ENCODE measurements at regions not wholly inside any gene's neighbourhood (a gene's known extent, or its start where the extent isn't known, plus 50 kb on each side); places are given as distances from the start of the nearest gene placed in this dataset.

GRCh38 chr4:71941001-71941400 is 90.8 kb upstream of the NPFFR2 start:
- H3K79me2 ChIP-seq = no peaks in the 10 kb centered on the region
- H3K27ac ChIP-seq = no peak overlapping the region
- no peaks in the 10 kb centered on the region for H3K9me3 ChIP-seq (ENCODE audit: low read depth)
- TF ChIP-seq EZH2 (IDR thresholded peaks at IDR 0.05; ENCODE audit: borderline replicate concordance) (no peak), EZH2phosphoT487 (IDR thresholded peaks at IDR 0.05; ENCODE audit: low read depth, severe bottlenecking, unreplicated experiment) (no peak), CTCF (IDR thresholded peaks at IDR 0.05; ENCODE audit: poor library complexity) (peak; percentile 52)
- no peaks in the 10 kb centered on the region for H3K36me3 ChIP-seq (replicated peaks; ENCODE audit: insufficient read depth, low read depth)
- H3K4me3 ChIP-seq = no peak overlapping the region
- no peaks in the 10 kb centered on the region for H4K20me1 ChIP-seq (ENCODE audit: insufficient read depth, poor library complexity, severe bottlenecking)
- no peaks in the 10 kb centered on the region for H3K9me2 ChIP-seq (replicated peaks; ENCODE audit: insufficient read depth)
- H3K4me1 ChIP-seq (ENCODE audit: insufficient read depth) = no peaks in the 10 kb centered on the region
- H3K4me2 ChIP-seq = no peak overlapping the region
- H3K27me3 ChIP-seq = no peaks in the 10 kb centered on the region
- peak; percentile 52 for DNase-seq (ENCODE audit: low spot score)
- 63% methylated on average over 1 of the region's 1 CpG for WGBS (ENCODE audit: low lambda C conversion rate, missing lambda C conversion rate)
- H2AFZ ChIP-seq = no peak overlapping the region

- Histone ChIP-seq H3K4me2 (no peak overlapping the region), H4K20me1 (ENCODE audit: insufficient read depth, poor library complexity, severe bottlenecking) (no peaks in the 10 kb centered on the region), H3K27me3 (no peaks in the 10 kb centered on the region), H3K27ac (no peak overlapping the region), H3K36me3 (replicated peaks; ENCODE audit: insufficient read depth, low read depth) (no peaks in the 10 kb centered on the region), H3K9me2 (replicated peaks; ENCODE audit: insufficient read depth) (no peaks in the 10 kb centered on the region), H3K4me1 (ENCODE audit: insufficient read depth) (no peaks in the 10 kb centered on the region), H2AFZ (no peak overlapping the region), H3K79me2 (no peaks in the 10 kb centered on the region), H3K4me3 (no peak overlapping the region), H3K9me3 (ENCODE audit: low read depth) (no peaks in the 10 kb centered on the region)
- no peak for TF ChIP-seq EZH2phosphoT487 (IDR thresholded peaks at IDR 0.05; ENCODE audit: low read depth, severe bottlenecking, unreplicated experiment)
- TF ChIP-seq EZH2 (IDR thresholded peaks at IDR 0.05; ENCODE audit: borderline replicate concordance) = no peak
- no peak for TF ChIP-seq CTCF (IDR thresholded peaks at IDR 0.05; ENCODE audit: poor library complexity)
- DNase-seq (ENCODE audit: low spot score) = no peak
- 69% methylated on average over 2 of the region's 2 CpGs for WGBS (ENCODE audit: low lambda C conversion rate, missing lambda C conversion rate)
Observed at GRCh38 chr4:71944956-71945355, 86.8 kb upstream of the NPFFR2 start.

- Histone ChIP-seq H3K9me2 (replicated peaks; ENCODE audit: insufficient read depth) (no peaks in the 10 kb centered on the region), H3K27ac (no peak overlapping the region), H3K79me2 (no peaks in the 10 kb centered on the region), H3K9me3 (ENCODE audit: low read depth) (no peaks in the 10 kb centered on the region), H3K4me1 (ENCODE audit: insufficient read depth) (no peaks in the 10 kb centered on the region), H3K4me2 (no peak overlapping the region), H2AFZ (no peak overlapping the region), H3K36me3 (replicated peaks; ENCODE audit: insufficient read depth, low read depth) (no peaks in the 10 kb centered on the region), H4K20me1 (ENCODE audit: insufficient read depth, poor library complexity, severe bottlenecking) (no peaks in the 10 kb centered on the region), H3K4me3 (no peak overlapping the region), H3K27me3 (no peaks in the 10 kb centered on the region)
- TF ChIP-seq CTCF (IDR thresholded peaks at IDR 0.05; ENCODE audit: poor library complexity) (no peak), EZH2phosphoT487 (IDR thresholded peaks at IDR 0.05; ENCODE audit: low read depth, severe bottlenecking, unreplicated experiment) (no peak), EZH2 (IDR thresholded peaks at IDR 0.05; ENCODE audit: borderline replicate concordance) (no peak)
- WGBS (ENCODE audit: low lambda C conversion rate, missing lambda C conversion rate) = 46% methylated on average over 2 of the region's 2 CpGs
- no peak for DNase-seq (ENCODE audit: low spot score)
Observed at GRCh38 chr4:71945791-71946190, 86.0 kb upstream of the NPFFR2 start.

- Histone ChIP-seq H3K36me3 (replicated peaks; ENCODE audit: insufficient read depth, low read depth) (no peaks in the 10 kb centered on the region), H3K4me1 (ENCODE audit: insufficient read depth) (no peaks in the 10 kb centered on the region), H3K4me2 (no peak overlapping the region), H3K27ac (no peak overlapping the region), H3K79me2 (no peaks in the 10 kb centered on the region), H3K27me3 (no peaks in the 10 kb centered on the region), H3K4me3 (no peak overlapping the region), H3K9me3 (ENCODE audit: low read depth) (no peaks in the 10 kb centered on the region), H3K9me2 (replicated peaks; ENCODE audit: insufficient read depth) (no peaks in the 10 kb centered on the region), H2AFZ (no peak overlapping the region), H4K20me1 (ENCODE audit: insufficient read depth, poor library complexity, severe bottlenecking) (no peaks in the 10 kb centered on the region)
- TF ChIP-seq EZH2phosphoT487 (IDR thresholded peaks at IDR 0.05; ENCODE audit: low read depth, severe bottlenecking, unreplicated experiment) (no peak), EZH2 (IDR thresholded peaks at IDR 0.05; ENCODE audit: borderline replicate concordance) (no peak), CTCF (IDR thresholded peaks at IDR 0.05; ENCODE audit: poor library complexity) (no peak)
- DNase-seq (ENCODE audit: low spot score) = no peak
- 75% methylated on average over 2 of the region's 2 CpGs for WGBS (ENCODE audit: low lambda C conversion rate, missing lambda C conversion rate)
Observed at GRCh38 chr4:71958978-71959377, 72.8 kb upstream of the NPFFR2 start.
